Prostate gland (tissue), 2 donors: ENCODE measurements at regions not wholly inside any gene's neighbourhood (a gene's known extent, or its start where the extent isn't known, plus 50 kb on each side); places are given as distances from the start of the nearest gene placed in this dataset.
"Not testable (repeated sequence)": the region's sequence is repeated elsewhere in the genome, so short reads cannot be mapped to it uniquely, and the experiment has no call there.

Experiments used
- DNase-seq: peaks from one replicate; pipeline ENCODE4 v3.0.0-alpha.2; 2019; ENCODE audit warnings: low spot score
- H3K27ac ChIP-seq, 2 donors: fragments of 200-600 bp; sonication (generic); 2 replicates each; pipeline ENCODE4 v1.5.1; 2017 to 2019
- H3K27me3 ChIP-seq: fragments of 200-600 bp; sonication (generic); replicated peaks from 2 replicates; pipeline ENCODE4 v1.5.1; 2019; ENCODE audit not compliant: insufficient read depth
- H3K36me3 ChIP-seq, 2 donors: fragments of 200-600 bp; sonication (generic); 1 replicate in 1 of 2; 2 replicates in 1 of 2; pipeline versions ENCODE4 v1.5.1 to v1.8.1; 2017 to 2019
- H3K4me1 ChIP-seq: fragments of 200-600 bp; sonication (generic); replicated peaks from 2 replicates; pipeline ENCODE4 v1.5.1; 2019
- H3K4me3 ChIP-seq, 2 donors: fragments of 200-600 bp; sonication (generic); 2 replicates each; pipeline ENCODE4 v1.5.1; 2017 to 2019
- H3K9me3 ChIP-seq: fragments of 200-600 bp; sonication (generic); 2 replicates; pipeline ENCODE4 v1.5.1; 2017
- POLR2A ChIP-seq: fragments of 450-650 bp; IDR thresholded peaks from one replicate; pipeline ENCODE4 v1.6.1; 2016; ENCODE audit warnings: antibody characterized with exemption, mild to moderate bottlenecking
- POLR2AphosphoS5 ChIP-seq: sonication (generic); formaldehyde crosslinking; IDR thresholded peaks from one replicate; pipeline ENCODE4 v1.6.1; 2017; ENCODE audit warnings: antibody characterized with exemption
- WGBS: methylation state at CpG from one replicate; pipeline ENCODE4 v1.1.5; 2018; 5-methylcytosine and 5-hydroxymethylcytosine counted together
- intact Hi-C: fragments of 100-400 bp; cut with DNase I; formaldehyde crosslinking; loops from one replicate; pipeline ENCODE4 v1.14.2; 2022
- TF ChIP-seq, protein P1 (sequence below), 4 experiments: fragments of 200-600 bp in 2 of 4; fragments of 450-650 bp in 2 of 4; sonication (generic) in 2 of 4; IDR thresholded peaks; 1 replicate in 3 of 4; 2 replicates in 1 of 4; pipeline ENCODE4 v1.5.1; 2016 to 2019; ENCODE audit warnings: antibody characterized with exemption in 4 of 4, mild to moderate bottlenecking in 2 of 4, moderate library complexity in 2 of 4

DNA sequence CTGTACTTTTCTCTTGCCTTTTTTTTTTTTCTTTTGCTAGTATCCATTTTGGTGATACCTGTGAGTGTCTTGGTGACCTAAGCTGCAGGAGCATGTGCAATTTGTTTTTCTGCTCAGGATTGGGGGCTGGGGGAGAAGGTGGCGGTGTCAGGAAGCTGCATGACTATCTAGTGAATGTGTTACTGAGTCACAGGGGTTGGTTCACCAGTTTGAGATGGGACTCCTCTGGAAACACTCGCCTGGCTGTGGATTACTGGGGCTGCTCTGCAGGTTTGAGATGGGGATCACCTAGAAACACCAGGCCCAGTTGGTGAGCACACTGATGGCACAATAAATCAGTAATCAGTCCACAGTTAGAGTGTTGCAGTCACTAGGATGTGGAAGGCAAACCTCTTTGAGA lies 447.9 kb downstream of the SPATA31D1 start:
- TF ChIP-seq, protein P1, sequence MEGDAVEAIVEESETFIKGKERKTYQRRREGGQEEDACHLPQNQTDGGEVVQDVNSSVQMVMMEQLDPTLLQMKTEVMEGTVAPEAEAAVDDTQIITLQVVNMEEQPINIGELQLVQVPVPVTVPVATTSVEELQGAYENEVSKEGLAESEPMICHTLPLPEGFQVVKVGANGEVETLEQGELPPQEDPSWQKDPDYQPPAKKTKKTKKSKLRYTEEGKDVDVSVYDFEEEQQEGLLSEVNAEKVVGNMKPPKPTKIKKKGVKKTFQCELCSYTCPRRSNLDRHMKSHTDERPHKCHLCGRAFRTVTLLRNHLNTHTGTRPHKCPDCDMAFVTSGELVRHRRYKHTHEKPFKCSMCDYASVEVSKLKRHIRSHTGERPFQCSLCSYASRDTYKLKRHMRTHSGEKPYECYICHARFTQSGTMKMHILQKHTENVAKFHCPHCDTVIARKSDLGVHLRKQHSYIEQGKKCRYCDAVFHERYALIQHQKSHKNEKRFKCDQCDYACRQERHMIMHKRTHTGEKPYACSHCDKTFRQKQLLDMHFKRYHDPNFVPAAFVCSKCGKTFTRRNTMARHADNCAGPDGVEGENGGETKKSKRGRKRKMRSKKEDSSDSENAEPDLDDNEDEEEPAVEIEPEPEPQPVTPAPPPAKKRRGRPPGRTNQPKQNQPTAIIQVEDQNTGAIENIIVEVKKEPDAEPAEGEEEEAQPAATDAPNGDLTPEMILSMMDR (IDR thresholded peaks at IDR 0.05), result no peak
- TF ChIP-seq POLR2A (no peak), POLR2AphosphoS5 (no peak)
- H3K9me3 ChIP-seq, result no peaks in the 10 kb centered on the region
- WGBS, result 95% methylated on average over 2 of the region's 2 CpGs
- no peaks in the 10 kb centered on the region for H3K4me1 ChIP-seq
- intact Hi-C loops, result no loop called here
- H3K27me3 ChIP-seq, result no peaks in the 10 kb centered on the region
- H3K36me3 ChIP-seq, result no peaks in the 10 kb centered on the region
- H3K27ac ChIP-seq, result no peak overlapping the region
- DNase-seq, result no peak
- no peak overlapping the region for H3K4me3 ChIP-seq

DNA sequence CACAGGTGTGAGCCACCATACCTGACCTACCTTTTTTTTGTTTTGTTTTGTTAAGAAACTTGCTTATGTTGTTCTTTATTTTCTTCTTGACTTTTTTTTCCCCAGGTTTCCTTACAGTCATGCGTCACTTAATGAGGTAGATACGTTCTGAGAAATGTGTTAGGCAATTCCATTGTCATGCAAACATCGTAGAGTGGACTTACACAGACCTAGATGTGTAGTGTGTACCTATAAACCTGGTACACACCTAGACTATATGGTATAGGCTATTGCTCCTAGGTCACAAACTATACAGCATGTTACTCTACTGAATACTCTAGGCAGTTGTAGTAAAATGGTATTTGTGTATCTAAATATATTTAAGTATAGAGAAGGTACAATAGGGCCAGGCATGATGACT lies 448.6 kb downstream of the SPATA31D1 start:
- H3K9me3 ChIP-seq, DNase-seq, H3K36me3 ChIP-seq, H3K4me3 ChIP-seq, H3K27me3 ChIP-seq, H3K4me1 ChIP-seq, H3K27ac ChIP-seq, intact Hi-C loops: not testable (repeated sequence)
- 96% methylated on average over 3 of the region's 3 CpGs for WGBS

DNA sequence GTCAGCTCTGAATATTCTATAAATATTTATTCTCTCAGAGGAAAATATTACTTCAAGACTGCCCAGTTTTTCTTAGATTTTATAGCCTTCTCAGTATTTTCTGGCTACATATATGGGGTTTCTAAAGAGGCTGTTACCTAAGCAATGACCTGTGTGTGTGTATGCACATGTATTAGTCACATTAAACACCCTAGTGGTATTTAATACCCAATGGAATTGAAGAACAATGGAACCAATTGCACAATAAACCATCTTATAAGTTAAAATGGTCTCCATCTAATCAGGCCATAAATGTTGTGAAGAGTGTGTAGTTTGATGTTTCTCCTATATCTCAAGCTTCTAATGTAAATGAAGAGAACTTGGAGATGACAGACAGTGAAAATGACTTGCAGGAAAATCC lies 450.0 kb downstream of the SPATA31D1 start:
- Histone ChIP-seq H3K27ac (no peak overlapping the region), H3K4me1 (no peaks in the 10 kb centered on the region), H3K4me3 (no peak overlapping the region), H3K27me3 (no peaks in the 10 kb centered on the region), H3K36me3 (no peaks in the 10 kb centered on the region), H3K9me3 (no peaks in the 10 kb centered on the region)
- DNase-seq, result no peak
- TF ChIP-seq, protein P1 (IDR thresholded peaks at IDR 0.05), result no peak
- TF ChIP-seq POLR2A (no peak), POLR2AphosphoS5 (no peak)
- intact Hi-C loops, result no loop called here

DNA sequence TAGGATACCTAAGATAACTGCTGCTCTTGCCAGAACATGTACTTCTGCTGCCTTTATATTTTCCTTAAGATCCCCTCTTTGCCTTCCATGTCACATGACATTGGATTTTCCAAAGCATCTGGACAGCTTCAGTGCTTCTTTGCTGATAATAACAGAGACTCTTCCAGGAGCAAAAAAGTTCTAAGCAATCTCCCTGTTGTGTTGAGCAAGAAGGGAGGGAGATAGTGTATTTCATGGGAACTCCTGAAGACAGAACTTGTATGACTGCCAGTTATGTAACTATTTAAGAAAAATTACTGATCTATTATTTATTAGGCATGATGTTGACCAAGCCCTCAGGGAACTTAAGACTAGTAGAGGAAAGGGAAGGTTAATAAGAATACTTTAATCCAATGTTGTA lies 454.7 kb downstream of the SPATA31D1 start:
- no peaks in the 10 kb centered on the region for H3K4me1 ChIP-seq
- H3K27me3 ChIP-seq, result no peaks in the 10 kb centered on the region
- no peaks in the 10 kb centered on the region for H3K36me3 ChIP-seq
- no peak for TF ChIP-seq POLR2AphosphoS5
- TF ChIP-seq POLR2A, result no peak
- TF ChIP-seq, protein P1 (IDR thresholded peaks at IDR 0.05), result no peak
- intact Hi-C loops, result no loop called here
- H3K9me3 ChIP-seq, result no peaks in the 10 kb centered on the region
- no peak for DNase-seq
- H3K4me3 ChIP-seq, result no peak overlapping the region
- no peak overlapping the region for H3K27ac ChIP-seq

DNA sequence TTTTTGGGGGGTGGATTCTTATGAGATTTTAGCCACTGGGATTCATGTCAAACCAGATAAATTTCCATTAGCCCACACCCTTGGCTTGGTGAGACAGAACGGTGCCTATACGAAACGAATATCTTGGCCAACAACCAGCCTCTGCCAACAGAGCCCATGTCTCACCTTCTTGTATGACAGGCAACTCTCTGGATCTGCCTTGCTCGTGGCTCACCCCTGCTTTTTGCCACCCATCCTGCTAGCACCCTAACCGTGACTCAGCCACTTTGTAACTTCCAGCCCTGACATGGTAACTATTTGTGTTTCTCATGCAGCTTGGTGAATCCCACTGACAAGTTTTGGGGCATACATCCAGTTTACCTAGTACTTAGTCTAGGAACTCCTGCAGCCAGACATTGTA lies 457.0 kb downstream of the SPATA31D1 start:
- Histone ChIP-seq H3K36me3 (no peaks in the 10 kb centered on the region), H3K9me3 (no peaks in the 10 kb centered on the region), H3K4me3 (no peak overlapping the region), H3K27me3 (no peaks in the 10 kb centered on the region), H3K4me1 (no peaks in the 10 kb centered on the region), H3K27ac (no peak overlapping the region)
- WGBS, result 89% methylated on average over 5 of the region's 5 CpGs
- intact Hi-C loops, result no loop called here
- TF ChIP-seq, protein P1 (IDR thresholded peaks at IDR 0.05), result no peak
- TF ChIP-seq POLR2A (no peak), POLR2AphosphoS5 (no peak)
- no peak for DNase-seq

DNA sequence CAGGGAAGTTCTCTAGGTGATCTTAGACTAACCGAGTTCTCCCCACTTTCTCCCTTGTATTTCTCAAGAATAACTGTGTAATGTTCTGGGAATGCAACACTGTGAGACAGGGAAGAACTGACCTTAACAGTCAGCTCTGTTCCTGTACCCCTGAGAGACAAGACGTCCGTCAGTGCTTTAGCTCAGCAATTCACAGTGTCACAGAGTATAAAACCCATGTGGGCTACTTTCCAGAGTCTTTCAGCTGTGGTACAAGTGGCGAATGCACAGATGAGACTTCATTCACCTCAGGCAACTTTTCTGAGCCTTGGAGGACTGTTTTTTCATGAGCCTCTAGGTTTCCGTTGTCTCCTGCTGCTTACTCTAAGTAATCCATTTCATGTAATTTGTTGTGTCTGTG lies 458.8 kb downstream of the SPATA31D1 start:
- Histone ChIP-seq H3K27me3 (no peaks in the 10 kb centered on the region), H3K9me3 (no peaks in the 10 kb centered on the region), H3K4me3 (no peak overlapping the region), H3K36me3 (no peaks in the 10 kb centered on the region), H3K27ac (no peak overlapping the region), H3K4me1 (no peaks in the 10 kb centered on the region)
- DNase-seq, result no peak
- 93% methylated on average over 5 of the region's 5 CpGs for WGBS
- intact Hi-C loops, result no loop called here
- TF ChIP-seq POLR2AphosphoS5, result no peak
- no peak for TF ChIP-seq POLR2A
- TF ChIP-seq, protein P1 (IDR thresholded peaks at IDR 0.05), result no peak
